Fibroblast of pulmonary artery (primary cell): ENCODE measurements at regions not wholly inside any gene's neighbourhood (a gene's known extent, or its start where the extent isn't known, plus 50 kb on each side); places are given as distances from the start of the nearest gene placed in this dataset.
"Not testable (repeated sequence)": the region's sequence is repeated elsewhere in the genome, so short reads cannot be mapped to it uniquely, and the experiment has no call there.

Experiments used
- DNase-seq: peaks from one replicate; pipeline ENCODE4 v3.0.0-alpha.2; 2010; ENCODE audit warnings: low read depth
- H3K4me3 ChIP-seq: replicated peaks from 2 replicates; pipeline ENCODE4 v1.5.1; 2011; ENCODE audit warnings: low read depth, mild to moderate bottlenecking, control low read depth, low read length, moderate library complexity
- TF ChIP-seq, protein P1 (sequence below): IDR thresholded peaks from 2 replicates; pipeline ENCODE4 v1.5.1; 2011; ENCODE audit warnings: mild to moderate bottlenecking, control low read depth, low read length, inconsistent platforms; ENCODE audit errors: missing control alignments

- DNase-seq: no peak
- TF ChIP-seq, protein P1, sequence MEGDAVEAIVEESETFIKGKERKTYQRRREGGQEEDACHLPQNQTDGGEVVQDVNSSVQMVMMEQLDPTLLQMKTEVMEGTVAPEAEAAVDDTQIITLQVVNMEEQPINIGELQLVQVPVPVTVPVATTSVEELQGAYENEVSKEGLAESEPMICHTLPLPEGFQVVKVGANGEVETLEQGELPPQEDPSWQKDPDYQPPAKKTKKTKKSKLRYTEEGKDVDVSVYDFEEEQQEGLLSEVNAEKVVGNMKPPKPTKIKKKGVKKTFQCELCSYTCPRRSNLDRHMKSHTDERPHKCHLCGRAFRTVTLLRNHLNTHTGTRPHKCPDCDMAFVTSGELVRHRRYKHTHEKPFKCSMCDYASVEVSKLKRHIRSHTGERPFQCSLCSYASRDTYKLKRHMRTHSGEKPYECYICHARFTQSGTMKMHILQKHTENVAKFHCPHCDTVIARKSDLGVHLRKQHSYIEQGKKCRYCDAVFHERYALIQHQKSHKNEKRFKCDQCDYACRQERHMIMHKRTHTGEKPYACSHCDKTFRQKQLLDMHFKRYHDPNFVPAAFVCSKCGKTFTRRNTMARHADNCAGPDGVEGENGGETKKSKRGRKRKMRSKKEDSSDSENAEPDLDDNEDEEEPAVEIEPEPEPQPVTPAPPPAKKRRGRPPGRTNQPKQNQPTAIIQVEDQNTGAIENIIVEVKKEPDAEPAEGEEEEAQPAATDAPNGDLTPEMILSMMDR: no peak
- no peak overlapping the region for H3K4me3 ChIP-seq
Measured at GRCh38 chr2:240383099-240383758, 52.2 kb upstream of the GPC1 start.

- H3K4me3 ChIP-seq: no peak overlapping the region
- no peak for DNase-seq
- TF ChIP-seq, protein P1: no peak
Measured at GRCh38 chr2:240383871-240384700, 51.4 kb upstream of the GPC1 start.

- DNase-seq: no peak
- no peak overlapping the region for H3K4me3 ChIP-seq
- TF ChIP-seq, protein P1: no peak
Measured at GRCh38 chr2:240384711-240385450, 50.6 kb upstream of the GPC1 start.

DNA sequence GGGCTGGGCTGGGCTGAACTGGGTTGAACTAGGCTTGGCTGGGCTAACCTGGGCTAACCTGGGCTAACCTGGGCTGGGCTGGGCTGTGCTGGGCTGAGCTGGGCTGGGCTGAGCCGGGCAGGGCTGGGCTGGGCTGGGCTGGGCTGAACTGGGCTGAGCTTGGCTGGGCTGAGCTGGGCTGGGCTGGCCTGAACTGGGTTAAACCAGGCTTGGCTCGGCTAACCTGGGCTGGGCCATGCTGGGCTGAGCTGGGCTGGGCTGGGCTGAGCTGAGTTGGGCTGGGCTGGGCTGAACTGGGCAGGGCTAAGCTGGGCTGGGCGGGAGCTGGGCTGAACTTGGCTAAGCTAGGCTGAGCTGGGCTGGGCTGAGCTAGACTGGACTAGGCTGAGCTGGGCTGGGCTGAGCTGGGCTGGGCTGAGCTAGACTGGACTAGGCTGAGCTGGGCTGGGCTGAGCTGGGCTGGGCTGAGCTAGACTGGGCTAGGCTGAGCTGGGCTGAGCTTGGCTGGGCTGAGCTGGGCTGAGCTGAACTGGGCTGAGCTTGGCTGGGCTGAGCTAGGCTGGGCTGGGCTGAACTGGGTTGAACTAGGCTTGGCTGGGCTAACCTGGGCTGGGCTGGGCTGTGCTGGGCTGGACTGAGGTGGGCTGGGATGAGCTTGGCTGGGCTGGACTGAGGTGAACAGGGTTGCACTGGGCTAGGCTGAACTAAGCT lies 49.9 kb upstream of the GPC1 start:
- DNase-seq, H3K4me3 ChIP-seq: not testable (repeated sequence)
